ENCODE measurements at regions not wholly inside any gene's neighbourhood (a gene's known extent, or its start where the extent isn't known, plus 50 kb on each side); places are given as distances from the start of the nearest gene placed in this dataset.

DNA sequence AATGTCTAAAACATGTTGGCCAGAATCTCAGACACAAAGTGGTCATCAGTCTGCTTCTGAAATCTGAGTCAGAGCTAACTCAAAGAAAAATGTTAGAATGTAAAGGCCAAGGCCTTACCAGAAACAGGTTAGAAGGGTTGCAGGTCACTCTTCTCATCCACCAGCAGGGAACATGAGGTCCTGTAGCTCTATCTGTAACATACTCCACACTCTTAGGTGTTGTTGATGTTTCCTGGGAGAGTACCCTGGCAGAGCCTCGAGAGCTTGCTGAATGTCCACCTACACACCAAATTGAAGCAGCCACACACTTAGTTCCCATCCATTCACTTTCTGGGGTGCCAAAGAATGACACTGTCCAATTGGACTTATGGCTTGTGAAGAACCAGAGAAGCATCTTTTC, 76.6 kb upstream of the INPP4B start:
- H3K36me3 ChIP-seq (ENCODE audit: insufficient read depth, insufficient read length, low read length) = no peaks in the 10 kb centered on the region
- H3K4me1 ChIP-seq (ENCODE audit: insufficient read depth, insufficient read length) = no peaks in the 10 kb centered on the region
- H3K4me3 ChIP-seq (ENCODE audit: insufficient read length, low read depth) = no peak overlapping the region
- no peak overlapping the region for H3K9ac ChIP-seq (ENCODE audit: insufficient read length, low read depth)
- no peak for DNase-seq (ENCODE audit: low read depth, low spot score)
- H3K9me3 ChIP-seq (ENCODE audit: insufficient read depth, low read length) = no peaks in the 10 kb centered on the region
- TF ChIP-seq ZNF274 (IDR thresholded peaks at IDR 0.05; ENCODE audit: low read depth, low read length) = no peak
- no peak for TF ChIP-seq SUZ12 (IDR thresholded peaks at IDR 0.05; ENCODE audit: extremely low read depth, insufficient read depth, insufficient read length)
- TF ChIP-seq YY1 (IDR thresholded peaks at IDR 0.05; ENCODE audit: insufficient read depth, insufficient read length) = no peak
- H3K27me3 ChIP-seq (ENCODE audit: insufficient read depth, insufficient read length) = no peaks in the 10 kb centered on the region

DNA sequence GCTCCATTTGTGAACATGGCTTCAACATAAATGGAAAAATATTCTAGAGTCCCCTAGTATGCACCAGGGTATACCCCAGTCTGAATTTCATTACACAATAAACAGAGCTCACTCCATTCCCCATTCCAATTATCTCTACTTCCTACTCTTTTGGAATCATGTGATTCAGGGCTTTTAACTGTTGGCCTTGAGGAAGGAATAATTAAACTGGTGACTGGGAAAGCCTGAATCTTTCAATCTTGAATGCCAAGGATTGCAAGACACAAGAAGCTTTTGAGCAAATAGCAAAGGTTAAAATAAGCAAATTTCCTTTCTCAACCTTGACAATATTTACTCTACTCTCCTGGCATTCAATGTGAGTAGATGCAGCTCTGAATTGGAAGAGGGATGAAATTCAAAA, 77.5 kb upstream of the INPP4B start:
- Histone ChIP-seq H3K4me1 (ENCODE audit: insufficient read depth, insufficient read length) (no peaks in the 10 kb centered on the region), H3K27me3 (ENCODE audit: insufficient read depth, insufficient read length) (no peaks in the 10 kb centered on the region)

DNA sequence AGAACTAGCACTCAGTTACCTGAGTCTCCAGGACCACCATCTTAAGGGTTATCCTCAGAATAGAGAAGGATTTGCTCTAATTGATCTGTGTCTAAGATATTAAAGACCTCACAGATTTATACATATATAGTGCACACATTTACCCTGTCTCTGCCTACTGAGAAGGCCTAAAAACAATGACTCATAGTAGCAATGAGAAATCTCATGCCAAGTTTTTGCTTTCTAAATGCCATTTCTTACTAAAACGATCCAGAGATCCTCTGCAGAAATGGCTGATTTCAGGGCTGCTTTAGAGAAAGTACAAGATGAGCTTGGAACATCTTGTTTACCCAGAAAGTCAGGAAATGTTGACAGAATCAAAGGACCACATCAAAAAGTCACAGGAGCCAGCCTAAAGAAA, 79.1 kb upstream of the INPP4B start:
- H3K9ac ChIP-seq (ENCODE audit: insufficient read length, low read depth) = no peak overlapping the region
- H3K36me3 ChIP-seq (ENCODE audit: insufficient read depth, insufficient read length, low read length) = no peaks in the 10 kb centered on the region
- H3K9me3 ChIP-seq (ENCODE audit: insufficient read depth, low read length) = no peaks in the 10 kb centered on the region
- TF ChIP-seq SUZ12 (IDR thresholded peaks at IDR 0.05; ENCODE audit: extremely low read depth, insufficient read depth, insufficient read length) (no peak), YY1 (IDR thresholded peaks at IDR 0.05; ENCODE audit: insufficient read depth, insufficient read length) (no peak), ZNF274 (IDR thresholded peaks at IDR 0.05; ENCODE audit: low read depth, low read length) (no peak)
- H3K27me3 ChIP-seq (ENCODE audit: insufficient read depth, insufficient read length) = no peaks in the 10 kb centered on the region
- no peak overlapping the region for H3K4me3 ChIP-seq (ENCODE audit: insufficient read length, low read depth)
- H3K4me1 ChIP-seq (ENCODE audit: insufficient read depth, insufficient read length) = no peaks in the 10 kb centered on the region
- no peak for DNase-seq (ENCODE audit: low read depth, low spot score)

More for the DNA sequence above, 77.5 kb upstream of the INPP4B start:
- no peak for DNase-seq (ENCODE audit: low read depth, low spot score)
- no peaks in the 10 kb centered on the region for H3K36me3 ChIP-seq (ENCODE audit: insufficient read depth, insufficient read length, low read length)
- TF ChIP-seq YY1 (IDR thresholded peaks at IDR 0.05; ENCODE audit: insufficient read depth, insufficient read length) = no peak
- no peak for TF ChIP-seq ZNF274 (IDR thresholded peaks at IDR 0.05; ENCODE audit: low read depth, low read length)
- no peak for TF ChIP-seq SUZ12 (IDR thresholded peaks at IDR 0.05; ENCODE audit: extremely low read depth, insufficient read depth, insufficient read length)
- H3K9me3 ChIP-seq (ENCODE audit: insufficient read depth, low read length) = no peaks in the 10 kb centered on the region
- H3K4me3 ChIP-seq (ENCODE audit: insufficient read length, low read depth) = no peak overlapping the region
- no peak overlapping the region for H3K9ac ChIP-seq (ENCODE audit: insufficient read length, low read depth)

DNA sequence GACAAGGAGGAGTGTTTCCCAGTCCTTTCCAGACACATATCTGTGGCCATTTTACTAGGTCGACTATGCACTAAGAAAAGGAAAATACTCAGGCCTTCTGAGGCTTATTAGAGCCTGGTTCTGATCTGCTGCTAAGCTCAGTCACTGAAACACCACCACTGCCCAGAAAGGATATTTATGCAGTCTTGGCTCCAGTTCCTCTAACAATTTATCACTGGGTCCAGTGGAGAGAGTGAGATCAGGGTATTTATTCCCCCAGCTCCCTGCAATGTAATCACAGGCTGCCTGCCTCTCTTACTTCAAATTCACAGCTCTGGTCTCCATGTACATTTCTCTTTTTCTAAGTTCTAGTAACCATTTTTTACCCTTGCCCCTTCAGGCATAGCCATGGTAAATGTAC, 81.6 kb upstream of the INPP4B start:
- no peaks in the 10 kb centered on the region for H3K4me1 ChIP-seq (ENCODE audit: insufficient read depth, insufficient read length)
- H3K36me3 ChIP-seq (ENCODE audit: insufficient read depth, insufficient read length, low read length) = no peaks in the 10 kb centered on the region
- DNase-seq (ENCODE audit: low read depth, low spot score) = no peak
- TF ChIP-seq ZNF274 (IDR thresholded peaks at IDR 0.05; ENCODE audit: low read depth, low read length) = no peak
- no peak for TF ChIP-seq SUZ12 (IDR thresholded peaks at IDR 0.05; ENCODE audit: extremely low read depth, insufficient read depth, insufficient read length)
- TF ChIP-seq YY1 (IDR thresholded peaks at IDR 0.05; ENCODE audit: insufficient read depth, insufficient read length) = no peak
- H3K9me3 ChIP-seq (ENCODE audit: insufficient read depth, low read length) = no peaks in the 10 kb centered on the region
- H3K9ac ChIP-seq (ENCODE audit: insufficient read length, low read depth) = no peak overlapping the region
- no peak overlapping the region for H3K4me3 ChIP-seq (ENCODE audit: insufficient read length, low read depth)
- no peaks in the 10 kb centered on the region for H3K27me3 ChIP-seq (ENCODE audit: insufficient read depth, insufficient read length)

DNA sequence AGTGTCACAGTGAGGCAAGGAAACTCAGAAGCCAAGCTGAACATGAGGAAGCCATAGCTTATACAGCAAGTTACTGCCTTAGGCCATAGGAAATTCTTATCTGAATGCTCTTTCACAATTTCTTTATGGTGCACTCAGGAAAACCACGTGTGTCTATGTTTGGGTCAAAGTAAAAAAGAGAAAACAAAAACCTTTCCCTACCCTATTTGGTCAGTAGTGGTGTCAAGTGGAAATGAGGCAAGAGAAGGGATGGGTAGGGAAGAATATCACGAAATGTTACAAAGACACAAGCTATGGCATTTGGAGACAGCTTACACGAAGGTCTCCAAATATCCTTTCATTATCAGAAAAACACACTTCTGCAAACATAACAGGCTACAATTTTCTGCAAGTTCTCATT, 83.4 kb upstream of the INPP4B start:
- TF ChIP-seq SUZ12 (IDR thresholded peaks at IDR 0.05; ENCODE audit: extremely low read depth, insufficient read depth, insufficient read length) (no peak), YY1 (IDR thresholded peaks at IDR 0.05; ENCODE audit: insufficient read depth, insufficient read length) (no peak), ZNF274 (IDR thresholded peaks at IDR 0.05; ENCODE audit: low read depth, low read length) (no peak)
- no peak overlapping the region for H3K4me3 ChIP-seq (ENCODE audit: insufficient read length, low read depth)
- no peaks in the 10 kb centered on the region for H3K36me3 ChIP-seq (ENCODE audit: insufficient read depth, insufficient read length, low read length)
- no peak overlapping the region for H3K9ac ChIP-seq (ENCODE audit: insufficient read length, low read depth)
- H3K4me1 ChIP-seq (ENCODE audit: insufficient read depth, insufficient read length) = no peaks in the 10 kb centered on the region
- H3K9me3 ChIP-seq (ENCODE audit: insufficient read depth, low read length) = no peaks in the 10 kb centered on the region
- no peaks in the 10 kb centered on the region for H3K27me3 ChIP-seq (ENCODE audit: insufficient read depth, insufficient read length)
- DNase-seq (ENCODE audit: low read depth, low spot score) = no peak

DNA sequence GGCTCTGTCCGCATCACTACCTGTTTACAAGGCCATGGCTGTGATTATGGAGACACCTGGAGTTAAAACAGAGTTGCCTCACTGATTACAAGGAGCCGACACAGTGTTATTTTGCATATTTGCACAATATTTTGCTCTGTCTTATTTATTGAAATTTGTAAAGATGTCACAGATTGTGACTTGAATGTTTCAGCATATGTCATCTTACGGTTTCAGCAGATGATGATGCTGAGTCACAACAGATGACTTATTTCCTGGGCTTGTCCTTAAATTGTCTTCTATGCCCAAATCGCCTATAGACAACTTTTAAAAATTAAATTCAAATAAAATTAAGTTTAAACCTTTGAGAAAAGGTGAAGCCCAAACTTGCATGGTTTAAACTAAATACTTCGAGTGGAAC, 87.1 kb upstream of the INPP4B start:
- no peaks in the 10 kb centered on the region for H3K4me1 ChIP-seq (ENCODE audit: insufficient read depth, insufficient read length)
- H3K27me3 ChIP-seq (ENCODE audit: insufficient read depth, insufficient read length) = no peaks in the 10 kb centered on the region
- no peaks in the 10 kb centered on the region for H3K36me3 ChIP-seq (ENCODE audit: insufficient read depth, insufficient read length, low read length)
- no peaks in the 10 kb centered on the region for H3K9me3 ChIP-seq (ENCODE audit: insufficient read depth, low read length)
- no peak overlapping the region for H3K9ac ChIP-seq (ENCODE audit: insufficient read length, low read depth)
- TF ChIP-seq SUZ12 (IDR thresholded peaks at IDR 0.05; ENCODE audit: extremely low read depth, insufficient read depth, insufficient read length) (no peak), ZNF274 (IDR thresholded peaks at IDR 0.05; ENCODE audit: low read depth, low read length) (no peak), YY1 (IDR thresholded peaks at IDR 0.05; ENCODE audit: insufficient read depth, insufficient read length) (no peak)
- no peak for DNase-seq (ENCODE audit: low read depth, low spot score)
- H3K4me3 ChIP-seq (ENCODE audit: insufficient read length, low read depth) = no peak overlapping the region

DNA sequence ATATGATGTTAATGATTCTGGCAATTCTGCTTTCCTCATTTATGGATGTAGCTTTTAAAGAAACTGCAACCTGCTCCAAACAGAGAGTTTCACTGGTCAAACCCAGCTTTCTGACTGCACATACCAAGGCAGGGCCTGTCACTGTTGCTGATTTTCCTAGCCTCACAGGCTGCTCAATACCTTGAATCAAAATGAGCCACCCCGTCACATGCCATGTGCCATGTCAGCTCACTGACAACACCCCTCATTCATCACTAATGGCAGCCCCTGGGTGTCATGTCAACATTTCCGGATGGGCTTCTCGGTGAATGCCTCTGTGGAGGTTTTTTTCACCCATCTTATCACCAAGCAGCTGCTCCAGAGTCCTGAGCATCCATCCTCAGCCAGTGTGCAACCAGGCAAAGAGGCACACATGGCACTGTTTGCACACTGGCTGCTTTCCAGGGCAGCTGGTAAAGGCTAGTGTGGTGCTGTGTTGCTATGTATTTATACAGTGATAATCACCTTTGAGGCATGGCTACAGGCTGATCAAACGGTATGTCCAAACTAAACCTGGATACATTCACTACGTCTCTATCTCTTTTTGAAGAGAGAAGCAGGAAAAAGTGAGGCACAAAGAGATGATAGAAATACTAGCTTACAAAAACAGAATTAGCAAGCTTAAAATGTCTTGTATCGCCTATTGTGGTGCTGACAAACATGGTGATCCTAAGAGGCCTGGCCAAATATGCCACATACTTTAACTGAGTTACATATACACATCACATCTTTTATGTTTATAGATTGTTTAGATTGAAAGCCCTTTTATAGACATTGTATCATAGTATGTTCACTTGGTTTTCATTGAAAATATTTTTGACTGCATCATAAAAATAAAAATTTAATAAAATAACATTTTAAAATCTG, 94.6 kb upstream of the INPP4B start:
- no peaks in the 10 kb centered on the region for H3K4me1 ChIP-seq (ENCODE audit: insufficient read depth, insufficient read length)
- DNase-seq (ENCODE audit: low read depth, low spot score) = no peak
- TF ChIP-seq SUZ12 (IDR thresholded peaks at IDR 0.05; ENCODE audit: extremely low read depth, insufficient read depth, insufficient read length) (no peak), YY1 (IDR thresholded peaks at IDR 0.05; ENCODE audit: insufficient read depth, insufficient read length) (no peak), ZNF274 (IDR thresholded peaks at IDR 0.05; ENCODE audit: low read depth, low read length) (no peak)
- no peak overlapping the region for H3K9ac ChIP-seq (ENCODE audit: insufficient read length, low read depth)
- H3K9me3 ChIP-seq (ENCODE audit: insufficient read depth, low read length) = no peaks in the 10 kb centered on the region
- no peaks in the 10 kb centered on the region for H3K27me3 ChIP-seq (ENCODE audit: insufficient read depth, insufficient read length)
- H3K4me3 ChIP-seq (ENCODE audit: insufficient read length, low read depth) = no peak overlapping the region
- H3K36me3 ChIP-seq (ENCODE audit: insufficient read depth, insufficient read length, low read length) = no peaks in the 10 kb centered on the region

Measured in NT2/D1 (cell line).